GM21619 (cell line): ENCODE measurements at regions not wholly inside any gene's neighbourhood (a gene's known extent, or its start where the extent isn't known, plus 50 kb on each side); places are given as distances from the start of the nearest gene placed in this dataset.
"Not testable (repeated sequence)": the region's sequence is repeated elsewhere in the genome, so short reads cannot be mapped to it uniquely, and the experiment has no call there.

Experiments used
- ATAC-seq: cut with Tn5 transposase; IDR thresholded peaks from one replicate; pipeline ENCODE4 v1.9.1; 2021; ENCODE audit not compliant: unreplicated experiment

- no peak for ATAC-seq
Observed at GRCh38 chr15:81729340-81729739, 316.5 kb downstream of the MEX3B start.

GRCh38 chr15:81728726-81729125 is 317.1 kb downstream of the MEX3B start:
- ATAC-seq: no peak

GRCh38 chr15:81725590-81725989 is 320.2 kb downstream of the MEX3B start:
- no peak for ATAC-seq

- ATAC-seq: no peak
Observed at GRCh38 chr15:81724536-81724935, 321.3 kb downstream of the MEX3B start.

- no peak for ATAC-seq
Observed at GRCh38 chr15:81723701-81724100, 322.1 kb downstream of the MEX3B start.

- no peak for ATAC-seq
Observed at GRCh38 chr15:81723113-81723651, 322.6 kb downstream of the MEX3B start.

- not testable (repeated sequence) for ATAC-seq
Observed at GRCh38 chr15:81716468-81716867, 329.4 kb downstream of the MEX3B start.

- ATAC-seq: no peak
Observed at GRCh38 chr15:81710328-81710727, 335.5 kb downstream of the MEX3B start.

GRCh38 chr15:81706816-81707346 is 332.9 kb upstream of the TMC3 start:
- ATAC-seq: not testable (repeated sequence)

GRCh38 chr15:81705727-81706126 is 331.7 kb upstream of the TMC3 start:
- ATAC-seq: not testable (repeated sequence)

- ATAC-seq: no peak
Observed at GRCh38 chr15:81686021-81686420, 312.0 kb upstream of the TMC3 start.

GRCh38 chr15:81685237-81685636 is 311.2 kb upstream of the TMC3 start:
- ATAC-seq: no peak

- no peak for ATAC-seq
Observed at GRCh38 chr15:81680829-81681228, 306.8 kb upstream of the TMC3 start.

GRCh38 chr15:81666839-81667238 is 292.8 kb upstream of the TMC3 start:
- no peak for ATAC-seq

GRCh38 chr15:81660976-81661375 is 287.0 kb upstream of the TMC3 start:
- ATAC-seq: no peak

- ATAC-seq: no peak
Observed at GRCh38 chr15:81653259-81653658, 279.2 kb upstream of the TMC3 start.

- ATAC-seq: no peak
Observed at GRCh38 chr15:81645470-81645869, 271.5 kb upstream of the TMC3 start.

GRCh38 chr15:81643771-81644170 is 269.8 kb upstream of the TMC3 start:
- ATAC-seq: no peak

GRCh38 chr15:81642451-81642990 is 268.5 kb upstream of the TMC3 start:
- no peak for ATAC-seq

- ATAC-seq: not testable (repeated sequence)
Observed at GRCh38 chr15:81636064-81636463, 262.1 kb upstream of the TMC3 start.

- no peak for ATAC-seq
Observed at GRCh38 chr15:81633889-81634288, 259.9 kb upstream of the TMC3 start.

- no peak for ATAC-seq
Observed at GRCh38 chr15:81625896-81626295, 251.9 kb upstream of the TMC3 start.

GRCh38 chr15:81619002-81619401 is 245.0 kb upstream of the TMC3 start:
- ATAC-seq: no peak
